Peyer's patch (tissue), 4 donors: ENCODE measurements at regions not wholly inside any gene's neighbourhood (a gene's known extent, or its start where the extent isn't known, plus 50 kb on each side); places are given as distances from the start of the nearest gene placed in this dataset.

Source experiments
- CTCF ChIP-seq, 6 experiments: fragments of 450-650 bp in 4 of 6; fragments of 200-600 bp in 2 of 6; sonication (generic) in 1 of 6; IDR thresholded peaks; one replicate each; pipeline ENCODE4 v1.5.1; 2017 to 2019; ENCODE audit warnings: antibody characterized with exemption in 6 of 6, mild to moderate bottlenecking in 3 of 6, moderate library complexity in 1 of 6
- POLR2A ChIP-seq, 2 donors: fragments of 450-650 bp; IDR thresholded peaks; one replicate each; pipeline ENCODE4 v1.5.1; 2017; ENCODE audit warnings: antibody characterized with exemption in 2 of 2, mild to moderate bottlenecking in 2 of 2, moderate library complexity in 2 of 2

- TF ChIP-seq POLR2A (IDR thresholded peaks at IDR 0.05) (no peak), CTCF (IDR thresholded peaks at IDR 0.05) (no peak)
Observed at GRCh38 chr10:58079461-58079860, 188.2 kb downstream of the IPMK start.
